ENCODE measurements at regions not wholly inside any gene's neighbourhood (a gene's known extent, or its start where the extent isn't known, plus 50 kb on each side); places are given as distances from the start of the nearest gene placed in this dataset.

DNA sequence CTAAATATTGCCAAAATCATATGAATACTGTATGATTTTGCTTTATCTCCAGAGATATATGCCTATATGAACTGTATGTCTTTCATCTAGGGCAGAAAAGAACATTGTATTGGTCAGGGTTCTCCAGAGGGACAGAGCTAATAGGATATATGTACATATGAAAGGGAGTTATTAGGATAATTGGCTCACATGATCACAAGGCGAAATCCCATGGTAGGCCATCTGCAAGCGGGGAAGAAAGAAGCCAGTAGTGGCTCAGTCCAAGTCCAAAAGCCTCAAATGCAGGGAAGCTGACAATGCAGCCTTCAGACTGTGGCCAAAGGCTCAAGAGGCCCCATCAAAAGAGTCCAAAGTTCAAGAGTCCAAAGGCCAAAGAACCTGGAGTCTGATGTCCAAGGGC lies 209.9 kb downstream of the RNF144A start:
- no peaks in the 10 kb centered on the region for H3K36me3 ChIP-seq (ENCODE audit: insufficient read depth, low read length, poor library complexity, severe bottlenecking)
- H3K27me3 ChIP-seq (replicated peaks; ENCODE audit: insufficient read depth, low read depth, low read length, poor library complexity), result no peaks in the 10 kb centered on the region
- intact Hi-C loops (cut with micrococcal nuclease; ENCODE audit: unreplicated experiment), result no loop called here
- H3K9me3 ChIP-seq (ENCODE audit: low read depth, low read length, poor library complexity, severe bottlenecking), result no peaks in the 10 kb centered on the region
- POLR2A ChIA-PET (ENCODE audit: low non-redundant PET), result no interaction called here
- no peak overlapping the region for H3K27ac ChIP-seq (ENCODE audit: low read depth, low read length, poor library complexity, severe bottlenecking)
- no peak for TF ChIP-seq EZH2 (IDR thresholded peaks at IDR 0.05; ENCODE audit: borderline replicate concordance, low read depth, low read length, poor library complexity, severe bottlenecking)
- TF ChIP-seq, protein P1, sequence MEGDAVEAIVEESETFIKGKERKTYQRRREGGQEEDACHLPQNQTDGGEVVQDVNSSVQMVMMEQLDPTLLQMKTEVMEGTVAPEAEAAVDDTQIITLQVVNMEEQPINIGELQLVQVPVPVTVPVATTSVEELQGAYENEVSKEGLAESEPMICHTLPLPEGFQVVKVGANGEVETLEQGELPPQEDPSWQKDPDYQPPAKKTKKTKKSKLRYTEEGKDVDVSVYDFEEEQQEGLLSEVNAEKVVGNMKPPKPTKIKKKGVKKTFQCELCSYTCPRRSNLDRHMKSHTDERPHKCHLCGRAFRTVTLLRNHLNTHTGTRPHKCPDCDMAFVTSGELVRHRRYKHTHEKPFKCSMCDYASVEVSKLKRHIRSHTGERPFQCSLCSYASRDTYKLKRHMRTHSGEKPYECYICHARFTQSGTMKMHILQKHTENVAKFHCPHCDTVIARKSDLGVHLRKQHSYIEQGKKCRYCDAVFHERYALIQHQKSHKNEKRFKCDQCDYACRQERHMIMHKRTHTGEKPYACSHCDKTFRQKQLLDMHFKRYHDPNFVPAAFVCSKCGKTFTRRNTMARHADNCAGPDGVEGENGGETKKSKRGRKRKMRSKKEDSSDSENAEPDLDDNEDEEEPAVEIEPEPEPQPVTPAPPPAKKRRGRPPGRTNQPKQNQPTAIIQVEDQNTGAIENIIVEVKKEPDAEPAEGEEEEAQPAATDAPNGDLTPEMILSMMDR (conservative IDR thresholded peaks at IDR 0.05; ENCODE audit: low read depth, low read length), result no peak
- H3K4me1 ChIP-seq (ENCODE audit: insufficient read depth, low read length, poor library complexity, severe bottlenecking), result peaks cover 8% of the 10 kb centered on the region
- no TSS peak for BruUV-seq (replicated peaks)
- CTCF ChIA-PET, result no interaction called here
- no peak for DNase-seq (ENCODE audit: low spot score)
- H3K4me3 ChIP-seq (ENCODE audit: low read depth, low read length, poor library complexity, severe bottlenecking), result no peak overlapping the region

GRCh38 chr2:7127687-7128086 lies 210.5 kb downstream of the RNF144A start:
- intact Hi-C loops (cut with micrococcal nuclease; ENCODE audit: unreplicated experiment), result no loop called here
- H3K4me1 ChIP-seq (ENCODE audit: insufficient read depth, low read length, poor library complexity, severe bottlenecking), result peaks cover 8% of the 10 kb centered on the region
- POLR2A ChIA-PET (ENCODE audit: low non-redundant PET), result no interaction called here
- no TSS peak for BruUV-seq (replicated peaks)
- TF ChIP-seq EZH2 (IDR thresholded peaks at IDR 0.05; ENCODE audit: borderline replicate concordance, low read depth, low read length, poor library complexity, severe bottlenecking), result no peak
- TF ChIP-seq, protein P1 (conservative IDR thresholded peaks at IDR 0.05; ENCODE audit: low read depth, low read length), result no peak
- H3K4me3 ChIP-seq (ENCODE audit: low read depth, low read length, poor library complexity, severe bottlenecking), result no peak overlapping the region
- no peaks in the 10 kb centered on the region for H3K36me3 ChIP-seq (ENCODE audit: insufficient read depth, low read length, poor library complexity, severe bottlenecking)
- CTCF ChIA-PET, result no interaction called here
- no peak for DNase-seq (ENCODE audit: low spot score)
- no peaks in the 10 kb centered on the region for H3K27me3 ChIP-seq (replicated peaks; ENCODE audit: insufficient read depth, low read depth, low read length, poor library complexity)
- no peak overlapping the region for H3K27ac ChIP-seq (ENCODE audit: low read depth, low read length, poor library complexity, severe bottlenecking)
- no peaks in the 10 kb centered on the region for H3K9me3 ChIP-seq (ENCODE audit: low read depth, low read length, poor library complexity, severe bottlenecking)

DNA sequence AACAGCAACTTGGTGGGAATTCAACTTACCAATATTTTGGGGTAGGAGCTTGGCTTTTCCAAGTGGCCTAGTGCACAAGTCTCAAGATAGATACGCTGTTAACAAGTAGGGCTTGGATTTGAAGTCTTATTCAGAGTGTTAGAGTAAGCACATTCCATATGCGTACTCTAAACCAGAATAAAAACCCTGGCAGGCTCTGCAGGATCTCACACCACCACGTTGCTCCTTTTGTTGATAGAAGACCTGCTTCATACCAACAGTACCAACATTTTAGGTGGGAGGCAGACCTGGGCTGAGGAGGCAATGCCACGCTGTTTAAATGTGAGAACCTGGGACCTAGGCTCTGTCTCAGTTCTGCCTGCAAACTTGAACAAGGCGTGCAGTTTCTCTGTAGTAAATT lies 214.0 kb downstream of the RNF144A start:
- no peaks in the 10 kb centered on the region for H3K36me3 ChIP-seq (ENCODE audit: insufficient read depth, low read length, poor library complexity, severe bottlenecking)
- DNase-seq (ENCODE audit: low spot score), result no peak
- ChIA-PET CTCF (no interaction called here), POLR2A (ENCODE audit: low non-redundant PET) (no interaction called here)
- intact Hi-C loops (cut with micrococcal nuclease; ENCODE audit: unreplicated experiment), result no loop called here
- BruUV-seq (replicated peaks), result no TSS peak
- H3K4me1 ChIP-seq (ENCODE audit: insufficient read depth, low read length, poor library complexity, severe bottlenecking), result peaks cover 11% of the 10 kb centered on the region
- no peaks in the 10 kb centered on the region for H3K9me3 ChIP-seq (ENCODE audit: low read depth, low read length, poor library complexity, severe bottlenecking)
- no peaks in the 10 kb centered on the region for H3K27me3 ChIP-seq (replicated peaks; ENCODE audit: insufficient read depth, low read depth, low read length, poor library complexity)
- TF ChIP-seq, protein P1 (conservative IDR thresholded peaks at IDR 0.05; ENCODE audit: low read depth, low read length), result no peak
- TF ChIP-seq EZH2 (IDR thresholded peaks at IDR 0.05; ENCODE audit: borderline replicate concordance, low read depth, low read length, poor library complexity, severe bottlenecking), result no peak
- no peak overlapping the region for H3K27ac ChIP-seq (ENCODE audit: low read depth, low read length, poor library complexity, severe bottlenecking)
- H3K4me3 ChIP-seq (ENCODE audit: low read depth, low read length, poor library complexity, severe bottlenecking), result no peak overlapping the region
